GM23338 (cell line): ENCODE measurements at regions not wholly inside any gene's neighbourhood (a gene's known extent, or its start where the extent isn't known, plus 50 kb on each side); places are given as distances from the start of the nearest gene placed in this dataset.

Experiments used
- ATAC-seq: fragments of 200-7000 bp; cut with Tn5 transposase; 3 replicates; pipeline ENCODE4 v1.9.1; 2020
- DNase-seq: peaks from one replicate; pipeline ENCODE4 v3.0.0-alpha.2; 2015; ENCODE audit warnings: low spot score
- H2AFZ ChIP-seq: fragments of 200-600 bp; sonication (generic); 2 replicates; pipeline ENCODE4 v1.8.0; 2016; ENCODE audit warnings: antibody characterized with exemption, mild to moderate bottlenecking, moderate library complexity
- H3F3A ChIP-seq: fragments of 200-600 bp; sonication (generic); replicated peaks from 2 replicates; pipeline ENCODE4 v1.8.0; 2017; ENCODE audit warnings: antibody characterized with exemption, mixed run types, low read depth
- H3K27ac ChIP-seq: fragments of 200-600 bp; sonication (generic); 2 replicates; pipeline ENCODE4 v1.6.1; 2016; ENCODE audit warnings: low read depth
- H3K27me3 ChIP-seq: fragments of 200-600 bp; sonication (generic); 2 replicates; pipeline ENCODE4 v1.8.0; 2016; ENCODE audit warnings: mild to moderate bottlenecking, mixed run types, moderate library complexity; ENCODE audit not compliant: insufficient read depth
- H3K36me3 ChIP-seq: fragments of 200-600 bp; sonication (generic); 2 replicates; pipeline ENCODE4 v1.8.0; 2016; ENCODE audit warnings: mild to moderate bottlenecking; ENCODE audit not compliant: insufficient read depth
- H3K4me1 ChIP-seq: fragments of 200-600 bp; sonication (generic); 2 replicates; pipeline ENCODE4 v1.8.0; 2016; ENCODE audit warnings: mild to moderate bottlenecking, moderate library complexity; ENCODE audit not compliant: insufficient read depth
- H3K4me2 ChIP-seq: fragments of 200-600 bp; sonication (generic); 2 replicates; pipeline ENCODE4 v1.7.1; 2017; ENCODE audit warnings: mixed run types
- H3K4me3 ChIP-seq: fragments of 200-600 bp; sonication (generic); 2 replicates; pipeline ENCODE4 v1.6.1; 2016; ENCODE audit warnings: mixed run types
- H3K79me2 ChIP-seq: fragments of 200-600 bp; sonication (generic); replicated peaks from 2 replicates; pipeline ENCODE4 v1.8.0; 2017; ENCODE audit warnings: mild to moderate bottlenecking; ENCODE audit not compliant: insufficient read depth
- H3K9me2 ChIP-seq: fragments of 200-600 bp; sonication (generic); 2 replicates; pipeline ENCODE4 v1.8.0; 2017; ENCODE audit not compliant: insufficient read depth
- H4K20me1 ChIP-seq: fragments of 200-600 bp; sonication (generic); replicated peaks from 2 replicates; pipeline ENCODE4 v1.8.0; 2017; ENCODE audit warnings: mild to moderate bottlenecking; ENCODE audit not compliant: insufficient read depth
- H3K27ac Mint-ChIP-seq: 2 replicates; pipeline ENCODE4 v1.8.0; 2020; ENCODE audit warnings: inconsistent platforms, mild to moderate bottlenecking, moderate library complexity, mixed read lengths
- H3K27me3 Mint-ChIP-seq: 3 replicates; pipeline ENCODE4 v1.8.0; 2022; ENCODE audit warnings: low read depth, mild to moderate bottlenecking, moderate library complexity, mixed read lengths, inconsistent platforms; ENCODE audit not compliant: insufficient read depth, poor library complexity
- H3K36me3 Mint-ChIP-seq: 3 replicates; pipeline ENCODE4 v1.8.0; 2021; ENCODE audit warnings: low read depth, mild to moderate bottlenecking, inconsistent platforms, moderate library complexity, mixed read lengths
- H3K4me1 Mint-ChIP-seq: 3 replicates; pipeline ENCODE4 v1.8.0; 2020; ENCODE audit warnings: mild to moderate bottlenecking, inconsistent platforms, mixed read lengths
- H3K4me3 Mint-ChIP-seq: 3 replicates; pipeline ENCODE4 v1.8.0; 2021; ENCODE audit warnings: moderate library complexity, mild to moderate bottlenecking, inconsistent platforms, mixed read lengths
- H3K9me3 Mint-ChIP-seq: 3 replicates; pipeline ENCODE4 v1.8.0; 2020; ENCODE audit warnings: moderate library complexity, mild to moderate bottlenecking, inconsistent platforms, mixed read lengths
- CREB1 ChIP-seq: fragments of 250-450 bp; sonication (Bioruptor Pico); IDR thresholded peaks from 2 replicates; pipeline ENCODE4 v1.5.0; 2020; ENCODE audit warnings: low read depth, mild to moderate bottlenecking, moderate library complexity
- CTCF ChIP-seq, 2 experiments: fragments of 200-600 bp in 1 of 2; sonication (generic) in 1 of 2; conservative IDR thresholded peaks; 2 replicates each; pipeline versions ENCODE4 v1.5.1 to v1.6.1; 2016 to 2017; ENCODE audit warnings: antibody characterized with exemption in 2 of 2, low read depth in 2 of 2, mild to moderate bottlenecking in 2 of 2, moderate library complexity in 1 of 2
- NANOG ChIP-seq: IDR thresholded peaks from 2 replicates; pipeline ENCODE4 v1.6.1; 2016; ENCODE audit warnings: antibody characterized with exemption, borderline replicate concordance
- POLR2AphosphoS5 ChIP-seq: IDR thresholded peaks from 2 replicates; pipeline ENCODE4 v1.6.1; 2016; ENCODE audit warnings: antibody characterized with exemption, low read depth
- REST ChIP-seq: IDR thresholded peaks from one replicate; pipeline ENCODE4 v1.6.1; 2018; ENCODE audit warnings: antibody characterized with exemption; ENCODE audit not compliant: unreplicated experiment
- STAT1 ChIP-seq: IDR thresholded peaks from one replicate; pipeline ENCODE4 v1.6.1; 2016; ENCODE audit warnings: antibody characterized with exemption; ENCODE audit not compliant: unreplicated experiment
- ZNF331 ChIP-seq: fragments of 250-450 bp; sonication (Bioruptor Pico); IDR thresholded peaks from 2 replicates; pipeline ENCODE4 v1.5.0; 2020; ENCODE audit warnings: low read depth, mild to moderate bottlenecking, moderate library complexity
- ZNF462 ChIP-seq: fragments of 250-450 bp; sonication (Bioruptor Pico); IDR thresholded peaks from 2 replicates; pipeline ENCODE4 v1.5.0; 2020; ENCODE audit warnings: mild to moderate bottlenecking, moderate library complexity

- ATAC-seq (no peak), DNase-seq (no peak)
- H3K27me3 Mint-ChIP-seq, result no peaks in the 10 kb centered on the region
- TF ChIP-seq CREB1 (no peak), NANOG (no peak), CTCF (conservative IDR thresholded peaks at IDR 0.05; ENCODE audit: low read depth in 2 of 2) (no peak), STAT1 (no peak), REST (no peak), POLR2AphosphoS5 (no peak)
- no peak overlapping the region for H3K4me3 ChIP-seq
- no peaks in the 10 kb centered on the region for H3K9me2 ChIP-seq
- no peaks in the 10 kb centered on the region for H4K20me1 ChIP-seq
- no peak overlapping the region for H2AFZ ChIP-seq
- H3K36me3 ChIP-seq, result no peaks in the 10 kb centered on the region
- no peak overlapping the region for H3K4me2 ChIP-seq
- H3K4me3 Mint-ChIP-seq, result no peak overlapping the region
- no peaks in the 10 kb centered on the region for H3K79me2 ChIP-seq
- no peaks in the 10 kb centered on the region for H3F3A ChIP-seq
- H3K27ac ChIP-seq, result no peak overlapping the region
- no peaks in the 10 kb centered on the region for H3K4me1 Mint-ChIP-seq
- no peaks in the 10 kb centered on the region for H3K4me1 ChIP-seq
- no peaks in the 10 kb centered on the region for H3K27me3 ChIP-seq
- no peaks in the 10 kb centered on the region; the same call in 2 of the 3 replicates for H3K9me3 Mint-ChIP-seq
- H3K36me3 Mint-ChIP-seq, result no peaks in the 10 kb centered on the region
- no peak overlapping the region for H3K27ac Mint-ChIP-seq
These were observed 1061.2 kb downstream of the CDH11 start for GRCh38 chr16:64060631-64061030.

- Mint-ChIP-seq H3K4me3 (no peak overlapping the region), H3K4me1 (no peaks in the 10 kb centered on the region)
- no peaks in the 10 kb centered on the region for H3K36me3 ChIP-seq
These were observed 1063.2 kb downstream of the CDH11 start for GRCh38 chr16:64058685-64059084.

More at GRCh38 chr16:64058685-64059084, 1063.2 kb downstream of the CDH11 start:
- no peak overlapping the region for H2AFZ ChIP-seq
- H3K4me1 ChIP-seq, result no peaks in the 10 kb centered on the region
- H3K27ac ChIP-seq, result no peak overlapping the region
- ATAC-seq (no peak), DNase-seq (no peak)
- no peaks in the 10 kb centered on the region for H3K9me3 Mint-ChIP-seq
- no peaks in the 10 kb centered on the region for H3K27me3 ChIP-seq
- no peaks in the 10 kb centered on the region for H4K20me1 ChIP-seq
- H3F3A ChIP-seq, result no peaks in the 10 kb centered on the region
- H3K36me3 Mint-ChIP-seq, result no peaks in the 10 kb centered on the region
- H3K4me3 ChIP-seq, result no peak overlapping the region
- no peak overlapping the region for H3K4me2 ChIP-seq
- TF ChIP-seq ZNF331 (no peak), CTCF (conservative IDR thresholded peaks at IDR 0.05; ENCODE audit: low read depth in 2 of 2) (no peak), POLR2AphosphoS5 (no peak), NANOG (no peak), ZNF462 (CRISPR knock-in tag) (no peak)
- H3K79me2 ChIP-seq, result no peaks in the 10 kb centered on the region
- H3K9me2 ChIP-seq, result no peaks in the 10 kb centered on the region
- H3K27me3 Mint-ChIP-seq, result no peaks in the 10 kb centered on the region
- H3K27ac Mint-ChIP-seq, result no peak overlapping the region
